ENCODE measurements at regions not wholly inside any gene's neighbourhood (a gene's known extent, or its start where the extent isn't known, plus 50 kb on each side); places are given as distances from the start of the nearest gene placed in this dataset.

DNA sequence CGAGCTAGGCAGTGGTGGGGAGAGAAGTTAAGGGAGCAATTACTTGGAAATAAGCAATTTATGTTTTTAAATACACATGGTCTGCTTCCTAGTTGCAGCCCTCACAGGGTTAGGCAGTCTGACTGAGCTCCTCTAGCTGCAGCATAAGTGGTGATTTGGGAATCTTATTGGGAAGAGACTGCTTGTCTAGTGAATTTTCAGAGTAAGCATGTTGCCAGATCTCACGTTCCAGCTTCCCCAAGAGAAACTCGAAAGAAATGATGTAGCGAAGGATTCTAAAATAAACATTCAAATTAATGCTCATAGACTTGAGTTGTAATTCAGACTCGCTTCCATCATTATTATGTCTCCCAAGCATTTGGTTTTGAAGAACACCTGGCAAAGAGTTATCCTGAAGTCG, 440.2 kb downstream of the ATP23 start:
- no peak for DNase-seq (ENCODE audit: low read depth in 1 of 2, low spot score in 1 of 2)
- H3K27ac ChIP-seq (replicated peaks): no peak overlapping the region
- H3K27me3 ChIP-seq (ENCODE audit: insufficient read depth, poor library complexity, severe bottlenecking): no peaks in the 10 kb centered on the region
- H3K4me3 ChIP-seq (replicated peaks; ENCODE audit: insufficient read depth, low read length): no peak overlapping the region
- no peak for TF ChIP-seq POLR2AphosphoS5 (IDR thresholded peaks at IDR 0.05; ENCODE audit: low read depth)
- no peak for TF ChIP-seq GABPA (IDR thresholded peaks at IDR 0.05; ENCODE audit: low read depth)
- TF ChIP-seq, protein P1, sequence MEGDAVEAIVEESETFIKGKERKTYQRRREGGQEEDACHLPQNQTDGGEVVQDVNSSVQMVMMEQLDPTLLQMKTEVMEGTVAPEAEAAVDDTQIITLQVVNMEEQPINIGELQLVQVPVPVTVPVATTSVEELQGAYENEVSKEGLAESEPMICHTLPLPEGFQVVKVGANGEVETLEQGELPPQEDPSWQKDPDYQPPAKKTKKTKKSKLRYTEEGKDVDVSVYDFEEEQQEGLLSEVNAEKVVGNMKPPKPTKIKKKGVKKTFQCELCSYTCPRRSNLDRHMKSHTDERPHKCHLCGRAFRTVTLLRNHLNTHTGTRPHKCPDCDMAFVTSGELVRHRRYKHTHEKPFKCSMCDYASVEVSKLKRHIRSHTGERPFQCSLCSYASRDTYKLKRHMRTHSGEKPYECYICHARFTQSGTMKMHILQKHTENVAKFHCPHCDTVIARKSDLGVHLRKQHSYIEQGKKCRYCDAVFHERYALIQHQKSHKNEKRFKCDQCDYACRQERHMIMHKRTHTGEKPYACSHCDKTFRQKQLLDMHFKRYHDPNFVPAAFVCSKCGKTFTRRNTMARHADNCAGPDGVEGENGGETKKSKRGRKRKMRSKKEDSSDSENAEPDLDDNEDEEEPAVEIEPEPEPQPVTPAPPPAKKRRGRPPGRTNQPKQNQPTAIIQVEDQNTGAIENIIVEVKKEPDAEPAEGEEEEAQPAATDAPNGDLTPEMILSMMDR (IDR thresholded peaks at IDR 0.05; ENCODE audit: insufficient read depth, low read length): no peak
- TF ChIP-seq, protein P2, sequence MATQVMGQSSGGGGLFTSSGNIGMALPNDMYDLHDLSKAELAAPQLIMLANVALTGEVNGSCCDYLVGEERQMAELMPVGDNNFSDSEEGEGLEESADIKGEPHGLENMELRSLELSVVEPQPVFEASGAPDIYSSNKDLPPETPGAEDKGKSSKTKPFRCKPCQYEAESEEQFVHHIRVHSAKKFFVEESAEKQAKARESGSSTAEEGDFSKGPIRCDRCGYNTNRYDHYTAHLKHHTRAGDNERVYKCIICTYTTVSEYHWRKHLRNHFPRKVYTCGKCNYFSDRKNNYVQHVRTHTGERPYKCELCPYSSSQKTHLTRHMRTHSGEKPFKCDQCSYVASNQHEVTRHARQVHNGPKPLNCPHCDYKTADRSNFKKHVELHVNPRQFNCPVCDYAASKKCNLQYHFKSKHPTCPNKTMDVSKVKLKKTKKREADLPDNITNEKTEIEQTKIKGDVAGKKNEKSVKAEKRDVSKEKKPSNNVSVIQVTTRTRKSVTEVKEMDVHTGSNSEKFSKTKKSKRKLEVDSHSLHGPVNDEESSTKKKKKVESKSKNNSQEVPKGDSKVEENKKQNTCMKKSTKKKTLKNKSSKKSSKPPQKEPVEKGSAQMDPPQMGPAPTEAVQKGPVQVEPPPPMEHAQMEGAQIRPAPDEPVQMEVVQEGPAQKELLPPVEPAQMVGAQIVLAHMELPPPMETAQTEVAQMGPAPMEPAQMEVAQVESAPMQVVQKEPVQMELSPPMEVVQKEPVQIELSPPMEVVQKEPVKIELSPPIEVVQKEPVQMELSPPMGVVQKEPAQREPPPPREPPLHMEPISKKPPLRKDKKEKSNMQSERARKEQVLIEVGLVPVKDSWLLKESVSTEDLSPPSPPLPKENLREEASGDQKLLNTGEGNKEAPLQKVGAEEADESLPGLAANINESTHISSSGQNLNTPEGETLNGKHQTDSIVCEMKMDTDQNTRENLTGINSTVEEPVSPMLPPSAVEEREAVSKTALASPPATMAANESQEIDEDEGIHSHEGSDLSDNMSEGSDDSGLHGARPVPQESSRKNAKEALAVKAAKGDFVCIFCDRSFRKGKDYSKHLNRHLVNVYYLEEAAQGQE (IDR thresholded peaks at IDR 0.05; ENCODE audit: insufficient replicate concordance, low read depth): no peak
- no peak for TF ChIP-seq SPI1 (IDR thresholded peaks at IDR 0.05; ENCODE audit: borderline replicate concordance, low read depth)

DNA sequence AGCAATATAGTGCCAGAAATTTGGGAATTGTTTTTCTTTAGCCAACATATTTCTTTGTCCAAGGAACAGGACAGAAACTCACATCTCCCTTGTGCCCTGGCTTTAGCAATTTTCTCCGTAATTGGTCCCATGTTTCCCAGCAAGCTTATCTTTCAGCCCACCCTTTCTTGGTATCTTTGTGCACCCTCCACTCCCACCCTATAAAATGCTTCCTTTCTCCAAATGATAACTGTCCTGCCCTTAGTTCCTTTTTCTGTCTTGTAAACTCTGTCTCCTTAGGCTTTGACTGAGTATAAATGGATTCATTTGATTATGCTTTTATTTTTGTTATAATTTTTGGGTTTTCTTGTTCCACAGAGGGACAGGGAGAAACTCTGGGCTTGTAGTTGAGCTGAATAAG, 442.8 kb downstream of the ATP23 start:
- TF ChIP-seq, protein P1 (IDR thresholded peaks at IDR 0.05; ENCODE audit: insufficient read depth, low read length): no peak
- TF ChIP-seq SPI1 (IDR thresholded peaks at IDR 0.05; ENCODE audit: borderline replicate concordance, low read depth) (no peak), POLR2AphosphoS5 (IDR thresholded peaks at IDR 0.05; ENCODE audit: low read depth) (no peak), GABPA (IDR thresholded peaks at IDR 0.05; ENCODE audit: low read depth) (no peak)
- TF ChIP-seq, protein P2 (IDR thresholded peaks at IDR 0.05; ENCODE audit: insufficient replicate concordance, low read depth): no peak
- no peaks in the 10 kb centered on the region for H3K27me3 ChIP-seq (ENCODE audit: insufficient read depth, poor library complexity, severe bottlenecking)
- DNase-seq (ENCODE audit: low read depth in 1 of 2, low spot score in 1 of 2): no peak
- no peak overlapping the region for H3K4me3 ChIP-seq (replicated peaks; ENCODE audit: insufficient read depth, low read length)
- no peak overlapping the region for H3K27ac ChIP-seq (replicated peaks)

DNA sequence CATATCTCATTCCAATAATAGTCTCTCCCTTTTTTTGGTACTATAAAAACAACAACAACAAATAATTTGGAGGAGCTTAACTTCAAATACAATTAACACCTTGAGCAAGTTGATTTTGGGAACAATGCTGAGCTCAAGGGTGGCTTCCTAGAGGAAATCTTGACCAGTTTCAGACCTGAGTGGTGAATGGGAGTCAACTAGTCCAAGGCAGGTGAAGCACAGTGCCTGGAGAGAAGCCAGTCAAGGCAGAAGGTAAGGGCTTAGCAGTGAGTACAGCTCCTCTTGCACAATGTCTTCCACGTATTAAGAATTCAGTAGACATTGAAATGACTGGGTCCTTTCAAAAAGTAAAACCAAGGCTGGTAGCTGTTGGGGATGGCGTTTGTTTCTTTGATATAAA, 444.8 kb downstream of the ATP23 start:
- DNase-seq (ENCODE audit: low read depth in 1 of 2, low spot score in 1 of 2): no peak
- no peaks in the 10 kb centered on the region for H3K27me3 ChIP-seq (ENCODE audit: insufficient read depth, poor library complexity, severe bottlenecking)
- no peak for TF ChIP-seq GABPA (IDR thresholded peaks at IDR 0.05; ENCODE audit: low read depth)
- TF ChIP-seq, protein P1 (IDR thresholded peaks at IDR 0.05; ENCODE audit: insufficient read depth, low read length): no peak
- no peak overlapping the region for H3K4me3 ChIP-seq (replicated peaks; ENCODE audit: insufficient read depth, low read length)
- no peak overlapping the region for H3K27ac ChIP-seq (replicated peaks)

DNA sequence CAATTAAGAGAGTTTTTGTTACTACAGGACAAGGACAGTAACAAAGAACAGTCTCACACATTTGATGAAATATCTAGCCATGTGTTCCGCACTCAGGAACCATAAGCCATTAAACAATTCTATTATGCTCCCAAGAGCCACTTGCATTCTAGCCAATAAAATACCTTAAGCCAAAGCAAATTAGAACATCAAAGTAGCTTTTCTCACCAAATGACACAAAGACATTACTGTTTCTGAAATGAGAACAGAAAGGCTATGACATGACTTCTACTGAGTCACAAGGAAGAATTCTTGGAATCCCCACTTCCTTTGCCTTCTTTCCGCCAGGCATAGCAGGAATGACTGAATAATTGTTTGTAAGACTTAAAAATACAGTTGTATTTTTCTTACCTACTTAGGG, 445.8 kb downstream of the ATP23 start:
- Histone ChIP-seq H3K27me3 (ENCODE audit: insufficient read depth, poor library complexity, severe bottlenecking) (no peaks in the 10 kb centered on the region), H3K27ac (replicated peaks) (no peak overlapping the region), H3K4me3 (replicated peaks; ENCODE audit: insufficient read depth, low read length) (no peak overlapping the region)
- no peak for TF ChIP-seq POLR2AphosphoS5 (IDR thresholded peaks at IDR 0.05; ENCODE audit: low read depth)
- no peak for TF ChIP-seq SPI1 (IDR thresholded peaks at IDR 0.05; ENCODE audit: borderline replicate concordance, low read depth)
- TF ChIP-seq, protein P1 (IDR thresholded peaks at IDR 0.05; ENCODE audit: insufficient read depth, low read length): no peak
- TF ChIP-seq, protein P2 (IDR thresholded peaks at IDR 0.05; ENCODE audit: insufficient replicate concordance, low read depth): no peak
- TF ChIP-seq GABPA (IDR thresholded peaks at IDR 0.05; ENCODE audit: low read depth): no peak
- no peak for DNase-seq (ENCODE audit: low read depth in 1 of 2, low spot score in 1 of 2)

Data from HL-60 (cell line).